HG03442 (cell line): ENCODE measurements at regions not wholly inside any gene's neighbourhood (a gene's known extent, or its start where the extent isn't known, plus 50 kb on each side); places are given as distances from the start of the nearest gene placed in this dataset.

Experiments
- ATAC-seq: cut with Tn5 transposase; IDR thresholded peaks from one replicate; pipeline ENCODE4 v1.9.1; 2021; ENCODE audit warnings: mild to moderate bottlenecking, moderate library complexity; ENCODE audit not compliant: unreplicated experiment

- ATAC-seq, result no peak
Observed at GRCh38 chrX:42624524-42624923, 153.4 kb downstream of the PPP1R2C start.

GRCh38 chrX:42619068-42619467 is 158.9 kb downstream of the PPP1R2C start:
- ATAC-seq, result no peak

GRCh38 chrX:42616981-42617380 is 161.0 kb downstream of the PPP1R2C start:
- ATAC-seq, result no peak

- no peak for ATAC-seq
Observed at GRCh38 chrX:42615161-42615563, 162.8 kb downstream of the PPP1R2C start.

GRCh38 chrX:42606591-42606990 is 171.4 kb downstream of the PPP1R2C start:
- no peak for ATAC-seq

GRCh38 chrX:42604302-42604701 is 173.7 kb downstream of the PPP1R2C start:
- no peak for ATAC-seq

GRCh38 chrX:42603016-42603415 is 174.9 kb downstream of the PPP1R2C start:
- ATAC-seq, result no peak

- ATAC-seq, result no peak
Observed at GRCh38 chrX:42602566-42602965, 175.4 kb downstream of the PPP1R2C start.

- no peak for ATAC-seq
Observed at GRCh38 chrX:42602136-42602535, 175.8 kb downstream of the PPP1R2C start.

- ATAC-seq, result no peak
Observed at GRCh38 chrX:42597481-42597880, 180.5 kb downstream of the PPP1R2C start.

GRCh38 chrX:42585842-42586621 is 191.9 kb downstream of the PPP1R2C start:
- no peak for ATAC-seq

- no peak for ATAC-seq
Observed at GRCh38 chrX:42577936-42578470, 200.0 kb downstream of the PPP1R2C start.

- no peak for ATAC-seq
Observed at GRCh38 chrX:42567268-42567667, 210.7 kb downstream of the PPP1R2C start.

GRCh38 chrX:42565739-42566138 is 212.2 kb downstream of the PPP1R2C start:
- no peak for ATAC-seq

- no peak for ATAC-seq
Observed at GRCh38 chrX:42546800-42547199, 231.2 kb downstream of the PPP1R2C start.

GRCh38 chrX:42544883-42545282 is 233.1 kb downstream of the PPP1R2C start:
- ATAC-seq, result no peak

- no peak for ATAC-seq
Observed at GRCh38 chrX:42541554-42541953, 236.4 kb downstream of the PPP1R2C start.

GRCh38 chrX:42540146-42540545 is 237.8 kb downstream of the PPP1R2C start:
- no peak for ATAC-seq

GRCh38 chrX:42538405-42538804 is 239.6 kb downstream of the PPP1R2C start:
- ATAC-seq, result no peak

- ATAC-seq, result no peak
Observed at GRCh38 chrX:42536286-42536685, 241.7 kb downstream of the PPP1R2C start.

GRCh38 chrX:42535233-42535632 is 242.7 kb downstream of the PPP1R2C start:
- ATAC-seq, result no peak

GRCh38 chrX:42533761-42534160 is 244.2 kb downstream of the PPP1R2C start:
- ATAC-seq, result no peak

- ATAC-seq, result no peak
Observed at GRCh38 chrX:42531441-42531840, 246.5 kb downstream of the PPP1R2C start.
